Mucosa of stomach (tissue), 1 donor: ENCODE measurements at regions not wholly inside any gene's neighbourhood (a gene's known extent, or its start where the extent isn't known, plus 50 kb on each side); places are given as distances from the start of the nearest gene placed in this dataset.

Experiments
- H3K27me3 ChIP-seq: one replicate; pipeline ENCODE4 v1.7.0; 2013; ENCODE audit warnings: mild to moderate bottlenecking, low read length; ENCODE audit not compliant: control insufficient read depth, insufficient read depth
- H3K36me3 ChIP-seq: one replicate; pipeline ENCODE4 v1.7.0; 2013; ENCODE audit warnings: low read length; ENCODE audit not compliant: control insufficient read depth, insufficient read depth
- H3K4me1 ChIP-seq: one replicate; pipeline ENCODE4 v1.7.0; 2013; ENCODE audit warnings: mild to moderate bottlenecking, low read length; ENCODE audit not compliant: control insufficient read depth, insufficient read depth
- H3K4me3 ChIP-seq: one replicate; pipeline ENCODE4 v1.7.0; 2013; ENCODE audit warnings: low read length
- H3K9ac ChIP-seq: one replicate; pipeline ENCODE4 v1.7.0; 2013; ENCODE audit warnings: mild to moderate bottlenecking, low read length, moderate library complexity
- H3K9me3 ChIP-seq: one replicate; pipeline ENCODE4 v1.7.0; 2013; ENCODE audit warnings: mild to moderate bottlenecking, low read length, moderate library complexity; ENCODE audit not compliant: control insufficient read depth
- donor health status: Pancreatic carcinoma.

DNA sequence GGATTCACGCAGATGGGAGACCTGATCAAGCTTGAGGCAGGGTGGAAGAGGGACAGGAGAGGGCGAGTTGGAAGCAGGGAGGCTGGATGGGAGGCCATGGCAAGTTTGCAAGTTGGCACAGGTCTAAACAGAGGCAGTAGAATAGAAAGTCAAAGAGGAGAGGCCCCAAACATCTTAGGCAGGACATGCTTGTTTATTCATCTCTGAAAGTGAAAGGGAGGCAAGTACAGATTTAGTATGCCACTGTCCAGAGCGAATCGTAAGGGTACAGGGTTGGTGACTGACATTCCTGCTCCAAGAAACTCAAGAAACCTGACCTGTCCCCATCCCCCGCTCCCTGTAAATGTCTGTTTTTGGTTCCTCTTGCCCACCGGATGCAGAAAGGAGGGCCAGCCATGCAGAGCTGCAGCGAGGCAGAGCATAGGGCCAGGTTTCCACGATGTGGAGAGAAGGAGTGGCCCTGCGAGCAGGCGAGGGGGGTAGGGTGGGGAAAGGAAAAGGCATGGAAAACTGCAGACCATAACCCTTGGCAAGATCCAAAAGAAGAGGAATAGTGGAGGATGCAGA is 96.2 kb upstream of the BOD1 start:
- Histone ChIP-seq H3K9me3 (no peaks in the 10 kb centered on the region), H3K4me3 (no peak overlapping the region), H3K9ac (no peak overlapping the region), H3K27me3 (no peaks in the 10 kb centered on the region), H3K4me1 (no peaks in the 10 kb centered on the region), H3K36me3 (no peaks in the 10 kb centered on the region)

DNA sequence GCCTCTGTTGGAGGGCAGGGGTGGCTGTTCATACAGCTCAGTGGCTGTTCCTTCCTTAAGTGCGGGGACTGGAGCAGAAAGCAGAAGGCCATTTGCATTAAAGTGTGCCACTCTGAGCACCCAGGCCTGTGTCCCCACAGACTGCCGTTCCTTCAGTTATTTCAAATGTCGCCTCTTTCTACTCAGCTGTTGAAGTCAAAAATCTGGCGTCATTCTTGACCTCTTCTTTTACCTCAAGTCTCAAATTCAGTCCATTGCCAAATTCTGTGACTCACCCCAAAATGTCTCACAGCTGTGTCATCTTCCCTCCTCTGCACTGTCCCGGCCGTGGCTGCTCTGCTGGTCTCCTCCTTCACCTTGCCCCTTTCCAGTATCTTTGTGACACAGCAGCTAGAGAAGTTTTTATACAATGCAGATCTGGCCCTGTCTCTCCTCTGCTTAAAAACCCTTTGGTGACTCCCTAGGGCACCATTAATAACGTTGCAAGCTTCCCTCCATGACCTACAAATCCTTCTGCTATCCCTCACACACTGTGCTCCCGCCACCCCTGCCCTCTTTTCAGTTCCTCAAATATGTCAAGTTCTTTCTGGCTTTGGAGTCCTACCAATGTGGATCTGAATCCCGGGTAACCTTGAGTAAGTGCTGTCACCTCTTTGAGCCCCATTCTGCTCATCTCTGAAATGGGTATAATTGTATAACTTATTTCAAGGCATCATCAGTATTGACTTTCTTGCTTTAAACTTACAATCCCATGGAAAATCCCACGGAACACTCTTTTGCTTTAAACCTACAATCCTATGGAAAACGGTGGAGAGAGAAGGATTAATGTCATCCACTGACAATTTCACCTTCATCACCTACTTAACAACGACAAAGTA is 98.3 kb upstream of the BOD1 start:
- no peaks in the 10 kb centered on the region for H3K9me3 ChIP-seq
- no peak overlapping the region for H3K9ac ChIP-seq
- H3K4me3 ChIP-seq, result no peak overlapping the region
- no peaks in the 10 kb centered on the region for H3K36me3 ChIP-seq
- no peaks in the 10 kb centered on the region for H3K27me3 ChIP-seq
- no peaks in the 10 kb centered on the region for H3K4me1 ChIP-seq

GRCh38 chr5:173715607-173716006 is 99.2 kb upstream of the BOD1 start:
- no peaks in the 10 kb centered on the region for H3K36me3 ChIP-seq
- H3K9ac ChIP-seq, result no peak overlapping the region
- no peaks in the 10 kb centered on the region for H3K4me1 ChIP-seq
- no peak overlapping the region for H3K4me3 ChIP-seq
- no peaks in the 10 kb centered on the region for H3K27me3 ChIP-seq
- no peaks in the 10 kb centered on the region for H3K9me3 ChIP-seq

DNA sequence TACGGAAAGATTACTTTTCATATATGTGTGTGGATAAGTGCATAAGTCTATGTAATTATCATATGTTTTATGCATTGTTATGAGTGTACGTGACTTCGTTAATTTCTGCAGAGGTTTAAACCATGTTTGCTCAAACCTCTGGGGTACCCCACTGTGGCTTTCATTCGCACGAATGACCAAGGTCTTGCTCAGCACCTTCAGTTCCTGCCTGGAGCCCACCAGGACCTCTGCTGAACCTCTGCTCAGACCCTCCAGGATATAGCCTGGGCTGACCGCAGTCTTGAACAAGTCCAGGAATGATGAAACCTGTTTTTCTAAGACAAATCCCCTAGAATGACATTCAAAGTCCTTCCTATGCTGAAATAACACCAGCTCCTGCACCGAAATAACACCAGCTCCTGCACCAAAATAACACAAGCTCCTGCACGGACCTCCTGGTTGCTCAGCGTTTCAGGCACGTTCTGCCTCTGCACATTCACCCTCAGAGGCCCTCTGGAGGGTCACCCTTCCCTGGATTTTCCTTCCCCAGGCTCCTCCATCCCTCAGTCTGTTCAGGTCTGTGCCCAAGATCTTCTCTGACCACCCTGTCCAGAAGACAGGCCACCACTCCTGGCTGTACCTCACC is 99.7 kb upstream of the BOD1 start:
- no peaks in the 10 kb centered on the region for H3K4me1 ChIP-seq
- no peaks in the 10 kb centered on the region for H3K36me3 ChIP-seq
- no peak overlapping the region for H3K4me3 ChIP-seq
- no peaks in the 10 kb centered on the region for H3K27me3 ChIP-seq
- H3K9ac ChIP-seq, result no peak overlapping the region
- no peaks in the 10 kb centered on the region for H3K9me3 ChIP-seq

DNA sequence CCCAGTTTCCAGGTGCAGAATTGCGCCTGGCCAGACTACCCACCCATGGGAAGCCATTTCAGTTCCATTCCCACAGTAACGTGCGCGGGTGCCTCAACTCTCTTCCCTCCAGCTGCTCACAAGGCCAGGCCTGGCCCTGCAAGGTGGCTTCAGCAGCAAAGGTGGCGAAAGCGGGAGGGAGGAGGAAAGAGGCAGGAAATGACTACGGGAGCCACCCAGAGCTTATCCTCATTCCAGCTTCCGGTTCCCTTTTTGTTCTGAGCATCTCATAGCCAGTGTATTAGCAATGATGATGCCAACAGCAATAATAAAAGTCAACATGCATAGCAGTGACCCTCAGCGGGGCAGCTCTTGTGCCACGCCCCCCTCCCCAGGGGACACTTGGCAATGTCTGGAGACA is 101.5 kb upstream of the BOD1 start:
- Histone ChIP-seq H3K9me3 (no peaks in the 10 kb centered on the region), H3K27me3 (no peaks in the 10 kb centered on the region), H3K4me1 (no peaks in the 10 kb centered on the region), H3K9ac (no peak overlapping the region), H3K36me3 (no peaks in the 10 kb centered on the region), H3K4me3 (no peak overlapping the region)

DNA sequence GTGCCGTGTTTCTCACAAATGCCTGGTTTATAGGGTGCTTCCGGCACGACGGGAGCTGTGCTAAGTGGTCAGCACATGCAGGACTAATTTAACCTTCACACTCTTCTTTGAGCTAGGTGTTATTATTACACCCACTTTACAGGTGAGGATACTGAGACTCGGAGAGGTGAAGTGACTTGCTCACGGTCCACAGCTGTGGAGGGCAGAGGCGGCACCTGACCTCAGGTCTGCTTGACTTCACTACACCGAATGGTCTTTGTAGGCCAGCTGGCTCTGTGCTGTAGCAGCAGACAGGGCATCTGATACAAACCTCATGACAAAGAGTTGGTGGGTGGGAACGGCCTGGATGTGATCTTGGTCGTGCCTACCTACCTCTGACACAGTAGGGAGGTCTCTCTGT is 102.0 kb upstream of the BOD1 start:
- Histone ChIP-seq H3K4me1 (no peaks in the 10 kb centered on the region), H3K4me3 (no peak overlapping the region), H3K9ac (no peak overlapping the region), H3K9me3 (no peaks in the 10 kb centered on the region), H3K36me3 (no peaks in the 10 kb centered on the region), H3K27me3 (no peaks in the 10 kb centered on the region)

GRCh38 chr5:173719731-173720082 is 103.3 kb upstream of the BOD1 start:
- Histone ChIP-seq H3K27me3 (no peaks in the 10 kb centered on the region), H3K4me1 (no peaks in the 10 kb centered on the region), H3K9me3 (no peaks in the 10 kb centered on the region), H3K9ac (no peak overlapping the region), H3K4me3 (no peak overlapping the region), H3K36me3 (no peaks in the 10 kb centered on the region)

DNA sequence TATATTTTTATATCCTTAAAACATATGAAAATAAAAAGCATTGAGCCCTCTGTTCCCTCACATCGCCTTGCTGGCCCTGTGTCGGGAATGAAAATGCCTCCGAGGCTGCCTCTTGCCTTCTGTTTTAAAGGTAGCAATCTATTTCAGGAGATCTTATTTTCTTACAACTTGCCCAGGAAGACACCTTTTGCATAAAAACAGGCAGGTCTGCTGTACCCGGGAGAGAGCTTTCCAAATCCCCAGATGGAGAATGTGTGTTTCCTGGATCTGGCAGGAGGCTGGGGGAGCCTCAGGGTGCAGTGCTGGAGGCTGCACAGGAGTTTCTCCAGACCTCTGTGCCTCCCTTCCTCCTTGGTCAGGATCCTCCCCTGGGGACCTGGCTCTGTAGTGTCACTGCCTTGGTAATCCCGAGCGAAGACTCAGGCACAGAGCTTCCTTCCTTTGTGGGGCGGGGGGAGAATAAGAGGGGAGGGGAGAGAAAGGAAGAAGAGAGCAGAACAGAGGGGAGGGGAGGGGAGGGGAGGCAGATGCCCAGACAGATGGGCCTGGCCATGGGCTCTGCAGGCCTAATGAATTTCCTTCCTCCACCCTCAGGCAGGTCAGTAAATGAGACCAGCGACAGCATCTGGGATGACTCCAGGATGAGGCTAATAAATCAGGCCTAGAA is 104.0 kb upstream of the BOD1 start:
- H3K4me1 ChIP-seq, result no peaks in the 10 kb centered on the region
- H3K4me3 ChIP-seq, result no peak overlapping the region
- no peaks in the 10 kb centered on the region for H3K27me3 ChIP-seq
- H3K36me3 ChIP-seq, result no peaks in the 10 kb centered on the region
- no peaks in the 10 kb centered on the region for H3K9me3 ChIP-seq
- no peak overlapping the region for H3K9ac ChIP-seq

DNA sequence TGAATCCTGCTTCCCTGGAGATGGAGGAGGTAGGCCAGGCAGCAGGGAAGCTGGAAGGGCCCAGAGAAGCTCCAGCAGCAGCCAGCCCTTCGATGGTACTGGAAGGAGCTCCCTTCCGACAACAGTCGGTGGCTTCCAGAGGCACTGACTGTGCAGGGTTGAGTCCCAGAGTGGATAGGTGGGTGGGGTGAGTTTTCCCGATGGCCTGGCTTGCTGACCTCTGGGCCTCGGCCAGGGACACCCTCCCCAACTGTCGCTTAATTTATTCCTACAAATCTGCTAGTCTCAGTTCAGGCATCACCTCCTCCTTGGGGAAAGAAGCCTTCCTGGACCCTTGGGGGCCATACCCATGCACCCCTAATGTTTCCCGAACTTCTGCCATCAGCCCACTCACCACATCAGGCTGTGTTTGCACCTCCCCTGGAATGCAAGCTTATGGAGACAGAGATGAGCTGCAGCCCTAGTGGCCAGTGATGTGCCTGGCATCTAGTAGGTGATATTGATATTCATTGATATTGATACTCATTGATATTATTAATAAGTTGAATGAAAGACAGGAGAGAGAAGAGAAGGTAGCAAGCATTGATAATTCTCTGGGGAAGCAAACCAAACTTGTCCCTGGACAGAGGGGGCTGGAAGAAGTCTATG is 104.6 kb upstream of the BOD1 start:
- Histone ChIP-seq H3K9me3 (no peaks in the 10 kb centered on the region), H3K4me1 (no peaks in the 10 kb centered on the region), H3K36me3 (no peaks in the 10 kb centered on the region), H3K27me3 (no peaks in the 10 kb centered on the region), H3K9ac (no peak overlapping the region), H3K4me3 (no peak overlapping the region)

- no peak overlapping the region for H3K9ac ChIP-seq
- H3K4me1 ChIP-seq, result no peaks in the 10 kb centered on the region
- no peaks in the 10 kb centered on the region for H3K27me3 ChIP-seq
- no peak overlapping the region for H3K4me3 ChIP-seq
- H3K36me3 ChIP-seq, result no peaks in the 10 kb centered on the region
- no peaks in the 10 kb centered on the region for H3K9me3 ChIP-seq
Measured at GRCh38 chr5:173721601-173722232, 105.3 kb upstream of the BOD1 start.

DNA sequence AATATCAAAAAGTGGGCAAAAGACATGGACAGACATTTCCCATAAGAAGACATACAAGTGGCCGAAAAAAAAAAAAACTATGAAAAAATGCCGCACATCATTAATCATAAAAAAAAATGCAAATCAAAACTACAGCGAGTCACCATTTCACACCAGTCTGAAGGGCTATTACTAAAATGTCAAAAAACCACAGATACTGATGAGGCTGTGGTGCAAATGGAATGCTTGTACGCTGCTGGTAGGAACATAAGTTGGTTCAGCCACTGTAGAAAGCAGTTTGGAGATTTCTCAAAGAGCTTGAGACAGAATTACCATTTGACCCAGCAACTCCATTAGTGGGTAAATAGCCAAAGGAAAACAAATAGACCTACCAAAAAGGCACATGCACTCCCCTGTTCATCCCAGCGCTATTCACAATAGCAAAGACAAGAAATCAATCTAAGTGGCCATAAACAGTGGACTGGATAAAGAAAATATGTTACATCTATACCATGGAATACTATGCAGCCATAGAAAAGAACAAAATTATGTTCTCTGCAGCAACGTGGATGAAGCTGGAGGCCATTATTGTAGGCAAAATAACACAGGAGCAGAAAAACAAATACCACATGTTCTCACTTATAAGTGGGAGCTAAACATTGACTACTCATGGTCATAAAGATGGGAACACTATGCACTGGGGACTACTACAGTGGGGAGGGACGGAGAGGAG is 110.6 kb upstream of the BOD1 start:
- Histone ChIP-seq H3K9me3 (no peaks in the 10 kb centered on the region), H3K4me1 (no peaks in the 10 kb centered on the region), H3K9ac (no peak overlapping the region), H3K27me3 (no peaks in the 10 kb centered on the region), H3K36me3 (no peaks in the 10 kb centered on the region), H3K4me3 (no peak overlapping the region)
